Heart left ventricle (tissue), 16 donors: ENCODE measurements at regions not wholly inside any gene's neighbourhood (a gene's known extent, or its start where the extent isn't known, plus 50 kb on each side); places are given as distances from the start of the nearest gene placed in this dataset.

Experiments
- ATAC-seq, 4 donors: fragments of 200-7000 bp; cut with Tn5 transposase; one replicate each; pipeline ENCODE4 v1.9.1; 2020 to 2022; ENCODE audit warnings: moderate library complexity in 4 of 4, mild to moderate bottlenecking in 3 of 4, moderate number of reproducible peaks in 1 of 4
- DNase-seq, 5 donors: peaks; one replicate each; pipeline ENCODE4 v3.0.0-alpha.2; 2020
- H3K27ac ChIP-seq, 12 donors: fragments of 200-600 bp; sonication (generic) in 4 of 12; one replicate each; pipeline versions ENCODE4 v1.5.0 to v1.8.0; 2016 to 2022; ENCODE audit warnings: mild to moderate bottlenecking in 2 of 12
- H3K27me3 ChIP-seq, 9 donors: fragments of 200-600 bp; sonication (generic) in 2 of 9; one replicate each; pipeline versions ENCODE4 v1.5.1 to v1.8.0; 2016 to 2022; ENCODE audit warnings: mild to moderate bottlenecking in 3 of 9
- H3K36me3 ChIP-seq, 9 donors: fragments of 200-600 bp; sonication (generic) in 2 of 9; one replicate each; pipeline versions ENCODE4 v1.5.0 to v1.8.0; 2018 to 2022; ENCODE audit warnings: mild to moderate bottlenecking in 2 of 9
- H3K4me1 ChIP-seq, 12 donors: fragments of 200-600 bp; sonication (generic) in 4 of 12; one replicate each; pipeline versions ENCODE4 v1.5.0 to v1.8.0; 2016 to 2022; ENCODE audit warnings: mild to moderate bottlenecking in 3 of 12
- H3K4me3 ChIP-seq, 12 donors: fragments of 200-600 bp; sonication (generic) in 4 of 12; one replicate each; pipeline versions ENCODE4 v1.5.0 to v1.8.0; 2017 to 2022; ENCODE audit warnings: mild to moderate bottlenecking in 9 of 12, moderate library complexity in 4 of 12
- H3K9me3 ChIP-seq, 12 donors: fragments of 200-600 bp; sonication (generic) in 4 of 12; one replicate each; pipeline versions ENCODE4 v1.5.0 to v1.8.0; 2016 to 2022; ENCODE audit warnings: mild to moderate bottlenecking in 1 of 12
- POLR2A ChIP-seq, 2 donors: fragments of 450-650 bp; IDR thresholded peaks; one replicate each; pipeline ENCODE4 v1.6.1; 2017; ENCODE audit warnings: antibody characterized with exemption in 2 of 2, mild to moderate bottlenecking in 2 of 2, moderate library complexity in 2 of 2
- WGBS, 4 donors: extraction: QIAGEN DNeasy Blood & Tissue Kit in 2 of 4; methylation state at CpG; one replicate each; pipeline versions ENCODE4 v1.1.5 to v1.1.7; 2013 to 2018; 5-methylcytosine and 5-hydroxymethylcytosine counted together
- intact Hi-C, 10 donors: fragments of 100-400 bp; cut with DNase I; formaldehyde crosslinking; loops; one replicate each; pipeline versions ENCODE4 v1.11.1 to v1.14.2; 2022
- TF ChIP-seq, protein P1 (sequence below), 12 donors: fragments of 200-600 bp; sonication (generic) in 4 of 12; IDR thresholded peaks; one replicate each; pipeline versions ENCODE4 v1.5.0 to v1.8.0; 2018 to 2022; ENCODE audit warnings: antibody characterized with exemption in 12 of 12, mild to moderate bottlenecking in 5 of 12
- donor health status: ischemic (EF 13 %, LVEDD 7.1; RV severe dilation, severe dysfunction).
- donor health status: healthy with polysubstance abuse.
- donor health status: DM: no; HTN: yes; CAD: no.
- donor health status: DM: no; HTN: no; CAD: no.
- donor health status: ischemic (EF 25% LVEDD 6.9; RV normal size, moderate dysfunction).
- donor health status: ischemic (EF 25% LVEDD 5.7; RV mildly dilated, moderate dysfunction).
- donor health status: healthy.
- donor health status: DM: yes; HTN: yes; CAD: no.
- donor health status: ischemic (EF 35%, LVEDD 5.7; RV mildly dilated, moderate dysfunction).
- donor health status: nonischemic (EF 11% LVEDD 7.7; RV severe dilation, severe dysfunction).
- donor health status: DM: yes; HTN: yes; CAD: no.
- donor health status: PGD.
- donor health status: ischemic (EF 29% LVEDD 5.4; RV normal size, mild dysfunction).
- donor health status: nonischemic (EF 23%, LVEDD 6.1; RV moderate dilation, normal function).

DNA sequence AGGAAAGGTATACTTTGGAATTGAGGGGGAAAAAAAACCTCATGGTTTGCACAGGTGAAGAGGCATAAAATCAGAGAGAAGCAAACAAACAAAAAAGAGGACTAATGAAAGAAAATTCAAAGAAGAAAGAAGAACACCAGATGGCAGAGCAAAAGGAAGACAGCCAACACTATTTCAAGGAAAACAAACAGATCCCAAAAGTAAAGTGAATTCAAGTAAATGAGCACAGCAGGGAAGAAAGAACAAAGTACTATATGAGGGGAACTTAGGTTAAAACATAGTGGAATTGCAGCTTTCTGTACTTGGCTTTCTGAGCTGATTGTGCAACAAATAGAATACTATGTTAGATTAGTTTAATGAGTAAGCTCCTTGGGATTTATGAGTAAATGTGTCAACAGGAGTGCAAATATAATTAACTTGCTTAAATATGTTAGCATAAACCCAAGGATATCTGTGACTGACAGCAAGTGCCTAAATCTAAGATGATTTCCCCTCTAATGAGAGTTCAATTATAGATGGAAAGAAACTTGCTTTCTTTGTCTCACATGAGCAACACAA is 404.6 kb upstream of the CNTN5 start:
- no peaks in the 10 kb centered on the region for H3K36me3 ChIP-seq
- no peaks in the 10 kb centered on the region for H3K4me1 ChIP-seq
- peaks cover 0 to 2% (median 0%) of the 10 kb centered on the region in 9 donors for H3K27me3 ChIP-seq
- TF ChIP-seq POLR2A (IDR thresholded peaks at IDR 0.05) = no peak
- TF ChIP-seq, protein P1, sequence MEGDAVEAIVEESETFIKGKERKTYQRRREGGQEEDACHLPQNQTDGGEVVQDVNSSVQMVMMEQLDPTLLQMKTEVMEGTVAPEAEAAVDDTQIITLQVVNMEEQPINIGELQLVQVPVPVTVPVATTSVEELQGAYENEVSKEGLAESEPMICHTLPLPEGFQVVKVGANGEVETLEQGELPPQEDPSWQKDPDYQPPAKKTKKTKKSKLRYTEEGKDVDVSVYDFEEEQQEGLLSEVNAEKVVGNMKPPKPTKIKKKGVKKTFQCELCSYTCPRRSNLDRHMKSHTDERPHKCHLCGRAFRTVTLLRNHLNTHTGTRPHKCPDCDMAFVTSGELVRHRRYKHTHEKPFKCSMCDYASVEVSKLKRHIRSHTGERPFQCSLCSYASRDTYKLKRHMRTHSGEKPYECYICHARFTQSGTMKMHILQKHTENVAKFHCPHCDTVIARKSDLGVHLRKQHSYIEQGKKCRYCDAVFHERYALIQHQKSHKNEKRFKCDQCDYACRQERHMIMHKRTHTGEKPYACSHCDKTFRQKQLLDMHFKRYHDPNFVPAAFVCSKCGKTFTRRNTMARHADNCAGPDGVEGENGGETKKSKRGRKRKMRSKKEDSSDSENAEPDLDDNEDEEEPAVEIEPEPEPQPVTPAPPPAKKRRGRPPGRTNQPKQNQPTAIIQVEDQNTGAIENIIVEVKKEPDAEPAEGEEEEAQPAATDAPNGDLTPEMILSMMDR (IDR thresholded peaks at IDR 0.05) = no peak
- peaks cover 0 to 7% (median 0%) of the 10 kb centered on the region in 12 donors for H3K9me3 ChIP-seq
- no peak overlapping the region for H3K4me3 ChIP-seq
- no peak for DNase-seq
- intact Hi-C loops = no loop called here
- ATAC-seq = no peak
- no peak overlapping the region for H3K27ac ChIP-seq

DNA sequence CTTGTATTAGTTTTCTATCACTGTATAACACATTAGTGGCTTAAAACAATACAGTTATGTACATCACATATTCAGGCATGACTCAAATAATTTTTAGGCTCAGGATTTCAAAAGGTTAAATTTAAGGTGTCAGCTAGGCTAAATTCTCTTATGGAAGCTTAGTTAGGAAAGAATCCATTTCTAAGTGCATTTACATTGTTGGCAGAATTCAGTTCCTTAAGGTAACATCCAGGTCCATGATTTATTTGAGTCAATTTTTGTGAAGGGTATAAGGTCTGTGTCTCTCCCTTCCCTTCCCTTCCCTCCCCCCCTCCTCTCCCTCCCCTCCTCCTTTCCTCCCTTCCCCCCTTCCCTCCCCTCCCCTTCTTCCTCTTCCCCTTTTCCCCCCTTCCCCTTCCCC is 399.0 kb upstream of the CNTN5 start:
- no peak overlapping the region for H3K27ac ChIP-seq

DNA sequence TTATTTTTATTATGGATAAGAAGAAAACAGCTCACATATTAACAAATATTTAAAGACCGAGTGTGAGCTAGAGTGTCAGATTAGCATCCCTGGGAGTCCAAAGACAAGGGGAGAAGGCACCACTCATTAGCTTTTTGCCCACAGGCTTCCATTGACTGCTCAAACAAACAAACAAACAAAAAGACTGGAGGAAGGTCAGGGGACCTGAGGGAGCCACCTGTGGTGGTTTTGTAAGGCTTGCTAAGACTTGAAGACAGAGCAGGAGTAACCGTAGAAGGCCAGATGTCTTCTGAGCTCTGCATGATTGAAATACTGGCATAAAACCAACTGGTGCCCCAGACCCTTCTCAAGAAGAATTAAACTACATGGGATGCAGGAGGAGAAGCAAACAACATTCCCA is 395.2 kb upstream of the CNTN5 start:
- WGBS, 4 donors = 74 to 84% (median 81%) methylated on average over 2 of the region's 2 CpGs
- no peak overlapping the region for H3K4me3 ChIP-seq
- peaks cover 0 to 4% (median 0%) of the 10 kb centered on the region in 12 donors for H3K9me3 ChIP-seq
- H3K27me3 ChIP-seq = no peaks in the 10 kb centered on the region
- H3K4me1 ChIP-seq = no peaks in the 10 kb centered on the region
- TF ChIP-seq, protein P1 (IDR thresholded peaks at IDR 0.05) = no peak
- TF ChIP-seq POLR2A (IDR thresholded peaks at IDR 0.05) = no peak
- no peak for ATAC-seq
- no peak for DNase-seq
- intact Hi-C loops = no loop called here
- no peak overlapping the region for H3K27ac ChIP-seq
- H3K36me3 ChIP-seq = no peaks in the 10 kb centered on the region

More for the DNA sequence above, 399.0 kb upstream of the CNTN5 start:
- DNase-seq = no peak
- TF ChIP-seq, protein P1 (IDR thresholded peaks at IDR 0.05) = no peak
- TF ChIP-seq POLR2A (IDR thresholded peaks at IDR 0.05) = no peak
- Histone ChIP-seq H3K36me3 (no peaks in the 10 kb centered on the region), H3K4me3 (no peak overlapping the region), H3K27me3 (no peaks in the 10 kb centered on the region), H3K4me1 (no peaks in the 10 kb centered on the region), H3K9me3 (peaks cover 0 to 7% (median 0%) of the 10 kb centered on the region in 12 donors)
- no peak for ATAC-seq
- intact Hi-C loops = no loop called here

DNA sequence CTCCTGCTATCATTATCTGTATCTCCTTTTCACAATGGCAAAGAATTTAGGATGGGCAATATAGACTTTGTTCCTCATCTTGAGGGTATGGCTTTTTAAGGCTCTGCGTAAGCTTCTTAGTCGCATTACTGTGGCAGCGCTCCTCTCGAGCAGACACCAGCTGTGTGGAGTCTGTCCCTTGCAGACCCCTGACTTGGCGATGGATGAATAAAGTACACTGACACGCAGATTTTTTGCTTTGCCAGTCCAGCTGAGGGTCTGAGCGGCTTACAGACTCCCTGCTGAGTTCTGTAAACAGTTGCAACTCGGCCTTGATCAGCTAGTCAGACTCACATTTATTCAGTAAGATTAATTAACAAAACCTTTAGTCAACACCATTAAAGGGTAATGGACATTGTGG is 390.0 kb upstream of the CNTN5 start:
- Histone ChIP-seq H3K4me1 (no peaks in the 10 kb centered on the region), H3K36me3 (no peaks in the 10 kb centered on the region), H3K9me3 (peaks cover 0 to 2% (median 0%) of the 10 kb centered on the region in 12 donors), H3K27ac (no peak overlapping the region), H3K27me3 (no peaks in the 10 kb centered on the region), H3K4me3 (no peak overlapping the region)
- ATAC-seq (no peak), DNase-seq (no peak)
- TF ChIP-seq, protein P1 (IDR thresholded peaks at IDR 0.05) = no peak
- no peak for TF ChIP-seq POLR2A (IDR thresholded peaks at IDR 0.05)
- intact Hi-C loops = no loop called here
- 45 to 66% (median 60%) methylated on average over 8 of the region's 8 CpGs for WGBS, 4 donors
